ENCODE measurements at regions not wholly inside any gene's neighbourhood (a gene's known extent, or its start where the extent isn't known, plus 50 kb on each side); places are given as distances from the start of the nearest gene placed in this dataset.
A peak's percentile ranks its signal among the peaks of the same experiment; 100 is the strongest.

DNA sequence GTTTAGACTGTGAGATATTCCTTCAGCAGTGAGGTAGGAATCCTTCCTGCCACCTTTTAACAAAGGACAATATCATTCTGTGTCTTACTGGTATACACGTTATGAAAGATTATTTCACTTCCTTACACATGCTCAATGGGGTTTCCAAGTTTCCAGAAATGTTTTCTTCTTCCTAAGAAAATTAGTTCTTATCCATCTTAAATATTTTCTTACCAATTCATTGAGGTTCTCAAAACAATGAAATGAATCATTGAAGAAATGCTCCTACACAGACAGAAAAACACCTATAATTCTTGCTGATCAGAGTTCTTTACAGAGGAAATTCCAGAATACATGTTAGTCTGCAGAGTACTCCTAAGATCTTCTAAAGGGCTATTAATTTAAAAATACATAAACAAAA is 51.4 kb upstream of the SEC61G start:
- H3K27me3 ChIP-seq: no peaks in the 10 kb centered on the region
- TF ChIP-seq EP300 (IDR thresholded peaks at IDR 0.05) (no peak), POLR2A (IDR thresholded peaks at IDR 0.05) (no peak)
- TF ChIP-seq, protein P1, sequence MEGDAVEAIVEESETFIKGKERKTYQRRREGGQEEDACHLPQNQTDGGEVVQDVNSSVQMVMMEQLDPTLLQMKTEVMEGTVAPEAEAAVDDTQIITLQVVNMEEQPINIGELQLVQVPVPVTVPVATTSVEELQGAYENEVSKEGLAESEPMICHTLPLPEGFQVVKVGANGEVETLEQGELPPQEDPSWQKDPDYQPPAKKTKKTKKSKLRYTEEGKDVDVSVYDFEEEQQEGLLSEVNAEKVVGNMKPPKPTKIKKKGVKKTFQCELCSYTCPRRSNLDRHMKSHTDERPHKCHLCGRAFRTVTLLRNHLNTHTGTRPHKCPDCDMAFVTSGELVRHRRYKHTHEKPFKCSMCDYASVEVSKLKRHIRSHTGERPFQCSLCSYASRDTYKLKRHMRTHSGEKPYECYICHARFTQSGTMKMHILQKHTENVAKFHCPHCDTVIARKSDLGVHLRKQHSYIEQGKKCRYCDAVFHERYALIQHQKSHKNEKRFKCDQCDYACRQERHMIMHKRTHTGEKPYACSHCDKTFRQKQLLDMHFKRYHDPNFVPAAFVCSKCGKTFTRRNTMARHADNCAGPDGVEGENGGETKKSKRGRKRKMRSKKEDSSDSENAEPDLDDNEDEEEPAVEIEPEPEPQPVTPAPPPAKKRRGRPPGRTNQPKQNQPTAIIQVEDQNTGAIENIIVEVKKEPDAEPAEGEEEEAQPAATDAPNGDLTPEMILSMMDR (IDR thresholded peaks at IDR 0.05): no peak
- no peak overlapping the region for H3K4me3 ChIP-seq
- H3K27ac ChIP-seq: no peak overlapping the region
- no peak for DNase-seq
- H3K36me3 ChIP-seq: no peaks in the 10 kb centered on the region
- peaks cover 4% of the 10 kb centered on the region for H3K4me1 ChIP-seq (ENCODE audit: insufficient read depth)
- no peaks in the 10 kb centered on the region for H3K9me3 ChIP-seq
- WGBS, 3 donors: 8 to 18% (median 12%) methylated on average over 1 of the region's 1 CpG
- intact Hi-C loops (cut with DNase I): no loop called here

DNA sequence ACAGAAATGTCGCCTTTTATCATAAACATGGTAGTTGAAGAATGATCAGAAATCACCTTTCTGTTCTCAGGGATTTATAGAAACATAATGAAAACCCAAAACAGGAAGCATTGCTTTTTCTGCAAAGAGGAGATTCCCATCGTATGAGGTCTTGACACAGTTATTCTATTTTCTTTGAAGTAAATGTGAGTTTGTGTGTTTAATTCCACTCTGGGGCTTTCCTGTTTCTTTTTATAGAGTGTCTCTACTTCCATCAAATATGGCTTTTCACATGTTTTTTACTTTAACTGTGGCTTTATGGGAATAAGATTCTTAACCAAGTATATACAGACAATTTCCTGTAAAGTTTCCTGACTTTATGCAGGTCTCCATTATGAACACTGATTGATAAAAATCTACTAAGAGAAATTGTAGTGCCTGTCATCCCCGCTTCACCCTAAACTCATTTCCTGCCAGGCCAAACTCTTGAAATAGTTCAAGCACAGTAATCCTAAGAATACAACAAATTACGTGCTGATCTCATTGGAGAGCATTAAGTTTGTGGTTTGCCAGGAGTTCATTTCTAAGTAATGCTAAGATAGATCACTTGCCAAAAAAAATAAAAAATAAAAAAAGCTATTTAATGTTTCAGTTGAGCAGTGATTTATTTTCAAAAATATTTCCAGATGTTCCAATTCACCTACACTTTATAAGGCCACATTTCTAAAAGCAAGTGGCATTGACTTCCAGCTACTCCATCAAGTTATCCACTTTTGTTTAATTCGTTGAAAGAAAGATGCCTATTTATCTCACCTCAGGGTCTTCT is 52.2 kb upstream of the SEC61G start:
- no peak overlapping the region for H3K4me3 ChIP-seq
- intact Hi-C loops (cut with DNase I): no loop called here
- DNase-seq: no peak
- TF ChIP-seq EP300 (IDR thresholded peaks at IDR 0.05) (no peak), POLR2A (IDR thresholded peaks at IDR 0.05) (no peak)
- TF ChIP-seq, protein P1 (IDR thresholded peaks at IDR 0.05): no peak
- H3K4me1 ChIP-seq (ENCODE audit: insufficient read depth): peaks cover 4% of the 10 kb centered on the region
- H3K9me3 ChIP-seq: no peaks in the 10 kb centered on the region
- peak overlapping the region in 1 of 2 donors; percentile 3 for H3K27ac ChIP-seq
- H3K36me3 ChIP-seq: no peaks in the 10 kb centered on the region
- no peaks in the 10 kb centered on the region for H3K27me3 ChIP-seq
- 31 to 45% (median 37%) methylated on average over 5 of the region's 5 CpGs for WGBS, 3 donors

DNA sequence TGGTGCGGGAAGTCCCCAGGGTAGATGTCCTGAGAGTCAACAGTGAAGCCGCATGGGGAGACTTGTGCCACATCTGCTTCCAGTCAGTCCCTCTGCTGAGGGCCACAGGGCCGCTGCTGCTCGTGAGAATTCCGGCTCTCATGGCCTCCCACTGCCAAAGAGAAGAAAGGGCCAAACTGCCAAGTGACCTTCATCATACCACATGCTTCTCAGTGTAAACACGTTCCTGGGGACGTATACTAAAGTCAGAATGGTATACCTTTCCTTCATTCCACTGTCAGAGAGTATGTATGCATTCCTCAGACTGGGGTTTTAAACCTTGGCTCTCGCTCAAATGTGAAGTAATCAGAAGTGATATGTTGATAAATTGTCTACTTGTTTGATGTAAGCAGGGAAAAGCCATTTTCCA is 52.8 kb upstream of the SEC61G start:
- no peak for DNase-seq
- H3K36me3 ChIP-seq: no peaks in the 10 kb centered on the region
- H3K27me3 ChIP-seq: no peaks in the 10 kb centered on the region
- peaks cover 4% of the 10 kb centered on the region for H3K4me1 ChIP-seq (ENCODE audit: insufficient read depth)
- H3K27ac ChIP-seq: no peak overlapping the region
- no peak overlapping the region for H3K4me3 ChIP-seq
- intact Hi-C loops (cut with DNase I): no loop called here
- TF ChIP-seq POLR2A (IDR thresholded peaks at IDR 0.05) (no peak), EP300 (IDR thresholded peaks at IDR 0.05) (no peak)
- TF ChIP-seq, protein P1 (IDR thresholded peaks at IDR 0.05): no peak
- no peaks in the 10 kb centered on the region for H3K9me3 ChIP-seq
- WGBS, 3 donors: 40 to 58% (median 50%) methylated on average over 8 of the region's 8 CpGs

DNA sequence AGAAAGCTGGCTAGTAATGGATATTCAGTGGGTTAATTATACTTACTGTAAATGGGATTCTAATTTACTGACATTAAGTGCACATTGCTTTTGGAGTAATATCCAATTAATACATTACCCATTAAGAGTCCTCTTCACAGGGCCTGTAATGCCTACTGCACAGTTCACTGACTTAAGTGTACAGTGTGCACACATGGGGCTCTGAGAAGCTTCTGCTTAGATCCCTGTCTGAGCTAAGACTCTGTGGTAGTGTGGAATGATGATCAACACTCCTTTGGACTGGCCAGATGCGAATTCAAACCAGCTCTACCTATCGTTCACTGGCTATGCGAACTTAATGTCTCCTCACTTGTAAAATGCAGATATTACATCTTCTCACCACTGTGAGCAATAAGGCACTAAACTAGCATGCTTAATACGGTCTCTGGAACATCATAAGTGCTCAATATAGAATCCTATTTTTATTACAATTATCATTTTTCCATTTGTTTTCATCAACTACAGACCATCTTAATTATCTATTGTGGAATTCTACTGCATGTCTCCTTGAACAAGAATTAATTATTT is 53.8 kb upstream of the SEC61G start:
- H3K4me1 ChIP-seq (ENCODE audit: insufficient read depth): peaks cover 4% of the 10 kb centered on the region
- 94 to 96% (median 94%) methylated on average over 4 of the region's 4 CpGs for WGBS, 3 donors

More for the DNA sequence above, 53.8 kb upstream of the SEC61G start:
- no peaks in the 10 kb centered on the region for H3K27me3 ChIP-seq
- no peaks in the 10 kb centered on the region for H3K36me3 ChIP-seq
- intact Hi-C loops (cut with DNase I): no loop called here
- no peaks in the 10 kb centered on the region for H3K9me3 ChIP-seq
- no peak overlapping the region for H3K27ac ChIP-seq
- TF ChIP-seq EP300 (IDR thresholded peaks at IDR 0.05): no peak
- TF ChIP-seq POLR2A (IDR thresholded peaks at IDR 0.05): no peak
- TF ChIP-seq, protein P1 (IDR thresholded peaks at IDR 0.05): no peak
- H3K4me3 ChIP-seq: no peak overlapping the region
- DNase-seq: no peak
